ENCODE measurements at regions not wholly inside any gene's neighbourhood (a gene's known extent, or its start where the extent isn't known, plus 50 kb on each side); places are given as distances from the start of the nearest gene placed in this dataset.

- TF ChIP-seq, protein P1, sequence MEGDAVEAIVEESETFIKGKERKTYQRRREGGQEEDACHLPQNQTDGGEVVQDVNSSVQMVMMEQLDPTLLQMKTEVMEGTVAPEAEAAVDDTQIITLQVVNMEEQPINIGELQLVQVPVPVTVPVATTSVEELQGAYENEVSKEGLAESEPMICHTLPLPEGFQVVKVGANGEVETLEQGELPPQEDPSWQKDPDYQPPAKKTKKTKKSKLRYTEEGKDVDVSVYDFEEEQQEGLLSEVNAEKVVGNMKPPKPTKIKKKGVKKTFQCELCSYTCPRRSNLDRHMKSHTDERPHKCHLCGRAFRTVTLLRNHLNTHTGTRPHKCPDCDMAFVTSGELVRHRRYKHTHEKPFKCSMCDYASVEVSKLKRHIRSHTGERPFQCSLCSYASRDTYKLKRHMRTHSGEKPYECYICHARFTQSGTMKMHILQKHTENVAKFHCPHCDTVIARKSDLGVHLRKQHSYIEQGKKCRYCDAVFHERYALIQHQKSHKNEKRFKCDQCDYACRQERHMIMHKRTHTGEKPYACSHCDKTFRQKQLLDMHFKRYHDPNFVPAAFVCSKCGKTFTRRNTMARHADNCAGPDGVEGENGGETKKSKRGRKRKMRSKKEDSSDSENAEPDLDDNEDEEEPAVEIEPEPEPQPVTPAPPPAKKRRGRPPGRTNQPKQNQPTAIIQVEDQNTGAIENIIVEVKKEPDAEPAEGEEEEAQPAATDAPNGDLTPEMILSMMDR (conservative IDR thresholded peaks at IDR 0.05; ENCODE audit: low read length) = no peak
- TF ChIP-seq EZH2phosphoT487 (IDR thresholded peaks at IDR 0.05; ENCODE audit: borderline replicate concordance) = no peak
Observed at GRCh38 chr16:80171199-80171598, 369.6 kb upstream of the DYNLRB2 start.
